OCI-LY3 (cell line): ENCODE measurements at regions not wholly inside any gene's neighbourhood (a gene's known extent, or its start where the extent isn't known, plus 50 kb on each side); places are given as distances from the start of the nearest gene placed in this dataset.
A peak's percentile ranks its signal among the peaks of the same experiment; 100 is the strongest.

Experiments used
- H2AFZ ChIP-seq: fragments of 200-600, 300-600 bp; shearing (Covaris generic); 2 replicates; pipeline ENCODE4 v1.6.0; 2014; ENCODE audit warnings: antibody characterized with exemption, low read depth, low read length
- H3K27ac ChIP-seq: fragments of 200-600, 300-600 bp; sonication (generic); 2 replicates; pipeline ENCODE4 v1.5.1; 2014; ENCODE audit warnings: mild to moderate bottlenecking, low read length, moderate library complexity, mixed read lengths
- H3K27me3 ChIP-seq: fragments of 200-600, 300-600 bp; sonication (generic); 2 replicates; pipeline ENCODE4 v1.6.1; 2014; ENCODE audit warnings: low read depth, low read length, mixed read lengths
- H3K36me3 ChIP-seq: fragments of 200-600, 300-600 bp; sonication (generic); replicated peaks from 2 replicates; pipeline ENCODE3; 2014; ENCODE audit warnings: low read depth, low read length, mixed read lengths
- H3K4me1 ChIP-seq: fragments of 300-600, 200-600 bp; sonication (generic); 2 replicates; pipeline ENCODE4 v1.6.1; 2014; ENCODE audit warnings: low read length, mixed read lengths
- H3K4me2 ChIP-seq: fragments of 200-600, 300-600 bp; sonication (generic); 2 replicates; pipeline ENCODE4 v1.6.1; 2014; ENCODE audit warnings: low read length, mixed read lengths
- H3K4me3 ChIP-seq: fragments of 300-600, 200-600 bp; sonication (generic); 2 replicates; pipeline ENCODE4 v1.5.1; 2014; ENCODE audit warnings: antibody characterized with exemption, mild to moderate bottlenecking, low read length, moderate library complexity
- H3K79me2 ChIP-seq: fragments of 300-600, 200-600 bp; shearing (Covaris generic); 2 replicates; pipeline ENCODE4 v1.6.1; 2014; ENCODE audit warnings: mild to moderate bottlenecking, low read length, mixed read lengths
- H3K9ac ChIP-seq: fragments of 300-600, 200-600 bp; shearing (Covaris generic); 2 replicates; pipeline ENCODE4 v1.6.0; 2014; ENCODE audit warnings: mild to moderate bottlenecking, low read length, moderate library complexity
- H3K9me3 ChIP-seq: fragments of 200-600, 300-600 bp; shearing (Covaris generic); 2 replicates; pipeline ENCODE4 v1.6.1; 2014; ENCODE audit warnings: low read length, mixed read lengths; ENCODE audit not compliant: insufficient read depth
- H4K20me1 ChIP-seq: fragments of 200-600, 300-600 bp; sonication (generic); 2 replicates; pipeline ENCODE4 v1.6.1; 2016; ENCODE audit warnings: low read length, mixed read lengths; ENCODE audit not compliant: insufficient read depth
- EZH2phosphoT487 ChIP-seq: fragments of 200-600 bp; shearing (Covaris generic); IDR thresholded peaks from 2 replicates; pipeline ENCODE4 v1.6.1; 2018; ENCODE audit warnings: antibody characterized with exemption, mixed run types, low read depth
- TF ChIP-seq, protein P1 (sequence below): fragments of 200-600, 300-600 bp; sonication (generic); IDR thresholded peaks from 2 replicates; pipeline ENCODE4 v1.5.1; 2014; ENCODE audit warnings: antibody characterized with exemption, low read length, low read depth

GRCh38 chrX:40265936-40266335, 168.2 kb upstream of the BCOR start:
- no peak overlapping the region for H3K4me3 ChIP-seq
- no peak for TF ChIP-seq EZH2phosphoT487
- TF ChIP-seq, protein P1, sequence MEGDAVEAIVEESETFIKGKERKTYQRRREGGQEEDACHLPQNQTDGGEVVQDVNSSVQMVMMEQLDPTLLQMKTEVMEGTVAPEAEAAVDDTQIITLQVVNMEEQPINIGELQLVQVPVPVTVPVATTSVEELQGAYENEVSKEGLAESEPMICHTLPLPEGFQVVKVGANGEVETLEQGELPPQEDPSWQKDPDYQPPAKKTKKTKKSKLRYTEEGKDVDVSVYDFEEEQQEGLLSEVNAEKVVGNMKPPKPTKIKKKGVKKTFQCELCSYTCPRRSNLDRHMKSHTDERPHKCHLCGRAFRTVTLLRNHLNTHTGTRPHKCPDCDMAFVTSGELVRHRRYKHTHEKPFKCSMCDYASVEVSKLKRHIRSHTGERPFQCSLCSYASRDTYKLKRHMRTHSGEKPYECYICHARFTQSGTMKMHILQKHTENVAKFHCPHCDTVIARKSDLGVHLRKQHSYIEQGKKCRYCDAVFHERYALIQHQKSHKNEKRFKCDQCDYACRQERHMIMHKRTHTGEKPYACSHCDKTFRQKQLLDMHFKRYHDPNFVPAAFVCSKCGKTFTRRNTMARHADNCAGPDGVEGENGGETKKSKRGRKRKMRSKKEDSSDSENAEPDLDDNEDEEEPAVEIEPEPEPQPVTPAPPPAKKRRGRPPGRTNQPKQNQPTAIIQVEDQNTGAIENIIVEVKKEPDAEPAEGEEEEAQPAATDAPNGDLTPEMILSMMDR, result no peak
- no peak overlapping the region for H3K9ac ChIP-seq
- H3K4me1 ChIP-seq, result peaks cover 43% of the 10 kb centered on the region
- no peak overlapping the region for H2AFZ ChIP-seq
- H4K20me1 ChIP-seq, result no peaks in the 10 kb centered on the region
- H3K27me3 ChIP-seq, result no peaks in the 10 kb centered on the region
- H3K4me2 ChIP-seq, result peak overlapping the region; percentile 90
- no peaks in the 10 kb centered on the region for H3K9me3 ChIP-seq
- no peak overlapping the region for H3K27ac ChIP-seq
- H3K79me2 ChIP-seq, result no peaks in the 10 kb centered on the region
- no peaks in the 10 kb centered on the region for H3K36me3 ChIP-seq

DNA sequence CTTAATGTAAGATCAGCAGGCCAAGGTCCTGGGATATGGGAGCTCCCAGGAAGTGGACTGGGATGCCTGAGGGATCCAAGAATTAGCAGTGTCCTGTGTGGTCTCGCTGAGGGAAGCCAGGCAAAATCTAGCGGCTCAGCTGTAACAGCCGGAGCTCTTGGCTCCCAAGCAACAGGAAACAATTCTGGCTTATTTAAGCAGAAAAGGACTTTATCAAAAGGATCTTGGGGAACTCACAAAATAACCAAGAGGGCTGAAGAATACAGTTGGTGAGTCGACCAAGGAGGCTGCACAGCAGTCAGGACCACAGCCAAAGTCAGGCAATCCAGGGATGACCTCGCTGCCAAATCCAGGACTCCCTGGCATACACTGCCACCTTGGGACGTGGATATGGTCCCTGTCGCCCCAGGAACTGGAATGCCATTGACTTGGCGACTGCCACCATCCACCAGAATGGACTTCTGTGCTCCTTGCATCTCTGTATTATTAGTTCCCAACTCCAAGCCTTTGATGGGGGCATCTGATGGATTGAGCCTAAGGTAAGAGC, 165.3 kb upstream of the BCOR start:
- no peaks in the 10 kb centered on the region for H3K27me3 ChIP-seq
- TF ChIP-seq, protein P1, result no peak

GRCh38 chrX:40262157-40263013, 164.6 kb upstream of the BCOR start:
- Histone ChIP-seq H3K79me2 (no peaks in the 10 kb centered on the region), H3K27ac (no peak overlapping the region), H2AFZ (no peak overlapping the region), H3K9me3 (no peaks in the 10 kb centered on the region), H3K9ac (no peak overlapping the region), H4K20me1 (no peaks in the 10 kb centered on the region), H3K36me3 (no peaks in the 10 kb centered on the region), H3K4me1 (peaks cover 25% of the 10 kb centered on the region), H3K27me3 (no peaks in the 10 kb centered on the region), H3K4me2 (no peak overlapping the region), H3K4me3 (no peak overlapping the region)
- no peak for TF ChIP-seq EZH2phosphoT487
- TF ChIP-seq, protein P1, result no peak

More for the DNA sequence above, 165.3 kb upstream of the BCOR start:
- H3K4me1 ChIP-seq, result peaks cover 32% of the 10 kb centered on the region
- no peak overlapping the region for H3K4me3 ChIP-seq
- H3K4me2 ChIP-seq, result no peak overlapping the region
- no peaks in the 10 kb centered on the region for H3K79me2 ChIP-seq
- no peaks in the 10 kb centered on the region for H3K9me3 ChIP-seq
- no peaks in the 10 kb centered on the region for H4K20me1 ChIP-seq
- no peaks in the 10 kb centered on the region for H3K36me3 ChIP-seq
- H3K9ac ChIP-seq, result no peak overlapping the region
- no peak overlapping the region for H2AFZ ChIP-seq
- H3K27ac ChIP-seq, result no peak overlapping the region

DNA sequence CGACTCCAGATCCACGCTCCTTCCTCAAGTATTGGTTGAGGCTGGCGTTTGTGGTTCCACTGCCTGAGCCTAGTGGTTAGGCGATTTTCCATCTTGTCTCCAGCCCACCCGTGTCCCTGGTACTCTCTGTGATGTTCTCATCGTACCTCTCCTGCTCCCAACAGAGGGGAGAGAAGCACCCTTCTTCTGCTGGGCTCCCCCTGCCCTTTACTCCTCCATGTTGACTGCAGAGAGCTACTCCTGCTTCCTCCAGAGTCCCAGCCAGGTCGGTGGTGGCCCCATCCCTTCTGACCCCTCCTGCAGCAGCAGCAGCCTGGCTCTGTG, 164.0 kb upstream of the BCOR start:
- H3K36me3 ChIP-seq, result no peaks in the 10 kb centered on the region
- no peak overlapping the region for H3K9ac ChIP-seq
- H3K9me3 ChIP-seq, result no peaks in the 10 kb centered on the region
- no peaks in the 10 kb centered on the region for H4K20me1 ChIP-seq
- no peaks in the 10 kb centered on the region for H3K79me2 ChIP-seq
- H3K4me2 ChIP-seq, result no peak overlapping the region
- H3K27ac ChIP-seq, result no peak overlapping the region
- peaks cover 23% of the 10 kb centered on the region for H3K4me1 ChIP-seq
- no peak overlapping the region for H3K4me3 ChIP-seq
- no peak overlapping the region for H2AFZ ChIP-seq
- no peaks in the 10 kb centered on the region for H3K27me3 ChIP-seq
- TF ChIP-seq, protein P1, result no peak
- TF ChIP-seq EZH2phosphoT487, result no peak
